ENCODE measurements at regions not wholly inside any gene's neighbourhood (a gene's known extent, or its start where the extent isn't known, plus 50 kb on each side); places are given as distances from the start of the nearest gene placed in this dataset.

DNA sequence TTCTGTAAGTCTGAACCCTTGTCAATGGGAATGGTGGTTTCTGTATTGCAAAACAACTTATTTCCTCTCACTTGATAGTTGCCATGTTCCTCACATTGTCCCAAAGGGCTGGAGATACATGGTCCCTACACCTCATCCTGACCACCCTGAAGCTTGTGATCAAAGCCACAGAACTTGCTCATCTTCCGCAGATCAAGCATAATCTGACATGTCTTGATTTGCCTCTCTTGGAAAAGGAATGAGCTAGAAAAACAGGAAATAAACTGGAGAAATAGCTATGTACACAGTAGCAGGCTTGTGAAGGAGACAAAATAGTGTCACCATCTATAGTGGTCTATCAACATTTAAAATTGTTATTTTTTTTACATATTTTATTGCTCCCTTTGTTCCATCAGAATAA lies 871.9 kb upstream of the C9orf72 start:
- no peak overlapping the region for H3K4me2 ChIP-seq (ENCODE audit: low read depth, low read length, poor library complexity, severe bottlenecking)
- no peak overlapping the region for H3K9ac ChIP-seq (ENCODE audit: low read depth, low read length, poor library complexity, severe bottlenecking)
- no peaks in the 10 kb centered on the region for H3K79me2 ChIP-seq (ENCODE audit: insufficient read depth, low read length)
- no peak overlapping the region for H3K4me3 ChIP-seq (ENCODE audit: low read length, poor library complexity, severe bottlenecking)
- no peaks in the 10 kb centered on the region for H3K4me1 ChIP-seq (ENCODE audit: insufficient read depth, low read length, poor library complexity, severe bottlenecking)
- no peak overlapping the region for H2AFZ ChIP-seq (ENCODE audit: low read length)
- no peaks in the 10 kb centered on the region for H3K27me3 ChIP-seq (ENCODE audit: insufficient read depth, low read length, poor library complexity, severe bottlenecking)
- H3K36me3 ChIP-seq (ENCODE audit: insufficient read depth, low read length) = no peaks in the 10 kb centered on the region; the same call in 1 of the 2 replicates
- peaks cover 6% of the 10 kb centered on the region; the same call in 1 of the 2 replicates for H3K9me3 ChIP-seq (ENCODE audit: insufficient read depth, low read depth, low read length)
- H3F3A ChIP-seq (ENCODE audit: low read depth) = no peaks in the 10 kb centered on the region
- no peaks in the 10 kb centered on the region for H4K20me1 ChIP-seq (ENCODE audit: insufficient read depth, low read length, poor library complexity, severe bottlenecking)
- no peak for TF ChIP-seq EZH2phosphoT487 (IDR thresholded peaks at IDR 0.05; ENCODE audit: borderline replicate concordance)
- TF ChIP-seq, protein P1, sequence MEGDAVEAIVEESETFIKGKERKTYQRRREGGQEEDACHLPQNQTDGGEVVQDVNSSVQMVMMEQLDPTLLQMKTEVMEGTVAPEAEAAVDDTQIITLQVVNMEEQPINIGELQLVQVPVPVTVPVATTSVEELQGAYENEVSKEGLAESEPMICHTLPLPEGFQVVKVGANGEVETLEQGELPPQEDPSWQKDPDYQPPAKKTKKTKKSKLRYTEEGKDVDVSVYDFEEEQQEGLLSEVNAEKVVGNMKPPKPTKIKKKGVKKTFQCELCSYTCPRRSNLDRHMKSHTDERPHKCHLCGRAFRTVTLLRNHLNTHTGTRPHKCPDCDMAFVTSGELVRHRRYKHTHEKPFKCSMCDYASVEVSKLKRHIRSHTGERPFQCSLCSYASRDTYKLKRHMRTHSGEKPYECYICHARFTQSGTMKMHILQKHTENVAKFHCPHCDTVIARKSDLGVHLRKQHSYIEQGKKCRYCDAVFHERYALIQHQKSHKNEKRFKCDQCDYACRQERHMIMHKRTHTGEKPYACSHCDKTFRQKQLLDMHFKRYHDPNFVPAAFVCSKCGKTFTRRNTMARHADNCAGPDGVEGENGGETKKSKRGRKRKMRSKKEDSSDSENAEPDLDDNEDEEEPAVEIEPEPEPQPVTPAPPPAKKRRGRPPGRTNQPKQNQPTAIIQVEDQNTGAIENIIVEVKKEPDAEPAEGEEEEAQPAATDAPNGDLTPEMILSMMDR (conservative IDR thresholded peaks at IDR 0.05; ENCODE audit: low read length) = no peak
- no peaks in the 10 kb centered on the region for H3K9me2 ChIP-seq (replicated peaks; ENCODE audit: low read depth, low read length)

DNA sequence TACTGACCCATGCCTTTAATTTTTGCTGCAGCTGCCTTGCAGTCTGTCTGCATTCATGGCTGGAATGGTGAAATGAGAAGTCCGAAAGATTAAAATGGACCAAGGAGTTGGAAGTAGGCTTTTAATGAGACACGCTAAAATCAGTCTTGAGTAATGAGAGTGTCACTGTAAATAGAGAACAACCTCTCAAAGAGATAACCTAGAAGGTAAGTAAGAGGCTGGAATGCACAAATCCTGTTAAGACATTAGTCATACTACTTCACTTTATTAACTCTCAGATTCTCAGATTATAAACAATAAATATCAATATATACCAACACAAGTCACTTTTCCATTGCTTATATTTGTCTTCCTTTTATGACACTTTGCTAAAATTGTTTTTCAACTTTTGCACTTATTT lies 880.6 kb upstream of the C9orf72 start:
- Histone ChIP-seq H2AFZ (ENCODE audit: low read length) (no peak overlapping the region), H3K4me1 (ENCODE audit: insufficient read depth, low read length, poor library complexity, severe bottlenecking) (no peaks in the 10 kb centered on the region), H4K20me1 (ENCODE audit: insufficient read depth, low read length, poor library complexity, severe bottlenecking) (no peaks in the 10 kb centered on the region), H3K36me3 (ENCODE audit: insufficient read depth, low read length) (no peaks in the 10 kb centered on the region), H3K27me3 (ENCODE audit: insufficient read depth, low read length, poor library complexity, severe bottlenecking) (no peaks in the 10 kb centered on the region), H3F3A (ENCODE audit: low read depth) (no peaks in the 10 kb centered on the region), H3K79me2 (ENCODE audit: insufficient read depth, low read length) (no peaks in the 10 kb centered on the region), H3K4me2 (ENCODE audit: low read depth, low read length, poor library complexity, severe bottlenecking) (no peak overlapping the region), H3K4me3 (ENCODE audit: low read length, poor library complexity, severe bottlenecking) (no peak overlapping the region), H3K9ac (ENCODE audit: low read depth, low read length, poor library complexity, severe bottlenecking) (no peak overlapping the region), H3K9me2 (replicated peaks; ENCODE audit: low read depth, low read length) (no peaks in the 10 kb centered on the region), H3K9me3 (ENCODE audit: insufficient read depth, low read depth, low read length) (no peaks in the 10 kb centered on the region)
- no peak for TF ChIP-seq EZH2phosphoT487 (IDR thresholded peaks at IDR 0.05; ENCODE audit: borderline replicate concordance)
- TF ChIP-seq, protein P1 (conservative IDR thresholded peaks at IDR 0.05; ENCODE audit: low read length) = no peak

DNA sequence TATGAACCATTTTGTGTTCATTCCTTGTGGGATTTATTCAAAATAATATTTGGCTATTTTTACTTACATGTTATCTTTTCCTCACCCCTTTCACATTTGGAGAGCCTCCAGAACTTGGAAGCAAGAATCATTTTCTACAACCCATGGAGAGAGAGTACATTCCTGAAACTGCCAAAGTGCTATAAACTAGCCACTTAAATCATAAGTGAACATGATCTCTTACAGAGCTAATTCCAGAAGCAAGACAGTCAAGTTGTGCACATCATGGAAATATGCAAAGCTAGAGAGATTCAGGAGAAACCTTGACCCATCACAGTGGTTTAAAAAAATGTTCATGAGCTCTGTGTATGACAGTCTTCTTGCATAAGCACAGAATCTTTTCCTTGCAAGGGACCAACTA lies 883.6 kb upstream of the C9orf72 start:
- no peaks in the 10 kb centered on the region for H3K27me3 ChIP-seq (ENCODE audit: insufficient read depth, low read length, poor library complexity, severe bottlenecking)
- no peaks in the 10 kb centered on the region for H3K9me2 ChIP-seq (replicated peaks; ENCODE audit: low read depth, low read length)
- H3K9ac ChIP-seq (ENCODE audit: low read depth, low read length, poor library complexity, severe bottlenecking) = no peak overlapping the region
- TF ChIP-seq, protein P1 (conservative IDR thresholded peaks at IDR 0.05; ENCODE audit: low read length) = no peak
- TF ChIP-seq EZH2phosphoT487 (IDR thresholded peaks at IDR 0.05; ENCODE audit: borderline replicate concordance) = no peak
- no peak overlapping the region for H3K4me2 ChIP-seq (ENCODE audit: low read depth, low read length, poor library complexity, severe bottlenecking)
- H3K36me3 ChIP-seq (ENCODE audit: insufficient read depth, low read length) = no peaks in the 10 kb centered on the region
- no peaks in the 10 kb centered on the region for H3K79me2 ChIP-seq (ENCODE audit: insufficient read depth, low read length)
- no peak overlapping the region for H2AFZ ChIP-seq (ENCODE audit: low read length)
- H3K9me3 ChIP-seq (ENCODE audit: insufficient read depth, low read depth, low read length) = no peaks in the 10 kb centered on the region
- H4K20me1 ChIP-seq (ENCODE audit: insufficient read depth, low read length, poor library complexity, severe bottlenecking) = no peaks in the 10 kb centered on the region
- no peaks in the 10 kb centered on the region for H3F3A ChIP-seq (ENCODE audit: low read depth)
- no peaks in the 10 kb centered on the region for H3K4me1 ChIP-seq (ENCODE audit: insufficient read depth, low read length, poor library complexity, severe bottlenecking)
- H3K4me3 ChIP-seq (ENCODE audit: low read length, poor library complexity, severe bottlenecking) = no peak overlapping the region

Data from Loucy (cell line).